Adrenal gland (tissue), 9 donors: ENCODE measurements at regions not wholly inside any gene's neighbourhood (a gene's known extent, or its start where the extent isn't known, plus 50 kb on each side); places are given as distances from the start of the nearest gene placed in this dataset.
"Not testable (repeated sequence)": the region's sequence is repeated elsewhere in the genome, so short reads cannot be mapped to it uniquely, and the experiment has no call there.

Experiments used
- DNase-seq, 7 donors: peaks; one replicate each; pipeline ENCODE4 v3.0.0-alpha.2; 2019 to 2020
- H3K27ac ChIP-seq, 5 donors: fragments of 200-600 bp; sonication (generic) in 4 of 5; 1 replicate in 3 of 5; 2 replicates in 2 of 5; pipeline versions ENCODE4 v1.5.1 to v1.8.0; 2016 to 2020; ENCODE audit warnings: mild to moderate bottlenecking in 1 of 5
- H3K27me3 ChIP-seq: fragments of 200-600 bp; 2 replicates; pipeline ENCODE4 v1.8.0; 2021
- H3K36me3 ChIP-seq, 2 donors: fragments of 200-600 bp; replicated peaks in 1 of 2; 1 replicate in 1 of 2; 2 replicates in 1 of 2; pipeline versions ENCODE4 v1.5.1 to v1.8.0; 2018 to 2022
- H3K4me1 ChIP-seq, 2 donors: fragments of 200-600 bp; replicated peaks in 1 of 2; 1 replicate in 1 of 2; 2 replicates in 1 of 2; pipeline versions ENCODE4 v1.5.1 to v1.8.0; 2018 to 2021
- H3K4me3 ChIP-seq, 4 donors: fragments of 200-600 bp; sonication (generic) in 3 of 4; one replicate each; pipeline ENCODE4 v1.5.1; 2016 to 2018
- H3K9me3 ChIP-seq, 3 donors: fragments of 200-600 bp; sonication (generic) in 1 of 3; replicated peaks in 1 of 3; 1 replicate in 2 of 3; 2 replicates in 1 of 3; pipeline versions ENCODE4 v1.5.1 to v1.8.0; 2016 to 2021
- CTCF ChIP-seq, 6 experiments: fragments of 450-650 bp in 4 of 6; fragments of 200-600 bp in 2 of 6; sonication (generic) in 1 of 6; IDR thresholded peaks; 1 replicate in 5 of 6; 2 replicates in 1 of 6; pipeline versions ENCODE4 v1.5.1 to v1.8.0; 2016 to 2021; ENCODE audit warnings: antibody characterized with exemption in 6 of 6, mild to moderate bottlenecking in 2 of 6, moderate library complexity in 1 of 6
- POLR2A ChIP-seq, 2 donors: fragments of 450-650 bp; IDR thresholded peaks; one replicate each; pipeline ENCODE4 v1.6.1; 2017; ENCODE audit warnings: antibody characterized with exemption in 2 of 2, mild to moderate bottlenecking in 2 of 2, moderate library complexity in 1 of 2
- WGBS, 4 donors: extraction: QIAGEN DNeasy Blood & Tissue Kit in 2 of 4; methylation state at CpG; one replicate each; pipeline versions ENCODE4 v1.1.5 to v1.1.7; 2013 to 2017; 5-methylcytosine and 5-hydroxymethylcytosine counted together
- intact Hi-C, 2 donors: fragments of 100-400 bp; cut with DNase I; formaldehyde crosslinking; loops; one replicate each; pipeline versions ENCODE4 v1.14.1 to v1.15.0; 2022 to 2023
- donor health status: healthy with polysubstance abuse.
- donor health status: Bipolar disorder and iron deficiency.
- donor health status: DM: yes; HTN: yes; CAD: no.
- donor health status: DM: no; HTN: no; CAD: no.
- donor health status: DM: no; HTN: no; CAD: no.

- 81 to 84% (median 83%) methylated on average over 6 of the region's 6 CpGs for WGBS, 4 donors
- no peak overlapping the region for H3K27ac ChIP-seq
- TF ChIP-seq CTCF (IDR thresholded peaks at IDR 0.05) (no peak), POLR2A (IDR thresholded peaks at IDR 0.05) (no peak)
- H3K4me1 ChIP-seq, result no peaks in the 10 kb centered on the region
- H3K36me3 ChIP-seq, result no peaks in the 10 kb centered on the region
- DNase-seq, result no peak
- H3K9me3 ChIP-seq, result no peaks in the 10 kb centered on the region
- intact Hi-C loops, result no loop called here
- H3K27me3 ChIP-seq, result no peaks in the 10 kb centered on the region
- H3K4me3 ChIP-seq, result no peak overlapping the region
These were observed 312.3 kb upstream of the DKK2 start for GRCh38 chr4:107348188-107349050.

GRCh38 chr4:107333518-107333917, 297.4 kb upstream of the DKK2 start:
- peaks cover 11% of the 10 kb centered on the region for H3K27me3 ChIP-seq
- H3K9me3 ChIP-seq, result no peaks in the 10 kb centered on the region
- no peak overlapping the region for H3K4me3 ChIP-seq
- H3K27ac ChIP-seq, result no peak overlapping the region
- H3K4me1 ChIP-seq, result no peaks in the 10 kb centered on the region
- intact Hi-C loops, result no loop called here
- H3K36me3 ChIP-seq, result no peaks in the 10 kb centered on the region
- TF ChIP-seq POLR2A (IDR thresholded peaks at IDR 0.05) (no peak), CTCF (IDR thresholded peaks at IDR 0.05) (no peak)
- WGBS, 4 donors, result 81 to 90% (median 84%) methylated on average over 1 of the region's 1 CpG
- DNase-seq, result no peak

- H3K27ac ChIP-seq, intact Hi-C loops, H3K27me3 ChIP-seq, DNase-seq, H3K4me3 ChIP-seq, H3K9me3 ChIP-seq, H3K4me1 ChIP-seq, H3K36me3 ChIP-seq: not testable (repeated sequence)
- 43 to 61% (median 51%) methylated on average over 1 of the region's 1 CpG for WGBS, 4 donors
These were observed 296.5 kb upstream of the DKK2 start for GRCh38 chr4:107332656-107333055.

GRCh38 chr4:107330916-107331315, 294.8 kb upstream of the DKK2 start:
- Histone ChIP-seq H3K27ac (no peak overlapping the region), H3K36me3 (no peaks in the 10 kb centered on the region), H3K4me3 (no peak overlapping the region), H3K9me3 (no peaks in the 10 kb centered on the region), H3K4me1 (no peaks in the 10 kb centered on the region), H3K27me3 (no peaks in the 10 kb centered on the region)
- no peak for TF ChIP-seq POLR2A (IDR thresholded peaks at IDR 0.05)
- no peak for TF ChIP-seq CTCF (IDR thresholded peaks at IDR 0.05)
- intact Hi-C loops, result no loop called here
- no peak for DNase-seq

GRCh38 chr4:107319386-107319785, 283.3 kb upstream of the DKK2 start:
- no peak for DNase-seq
- WGBS, 4 donors, result 83 to 93% (median 90%) methylated on average over 1 of the region's 1 CpG
- Histone ChIP-seq H3K9me3 (no peaks in the 10 kb centered on the region), H3K36me3 (no peaks in the 10 kb centered on the region), H3K4me3 (no peak overlapping the region), H3K4me1 (no peaks in the 10 kb centered on the region), H3K27me3 (no peaks in the 10 kb centered on the region), H3K27ac (no peak overlapping the region)
- intact Hi-C loops, result no loop called here
- TF ChIP-seq CTCF (IDR thresholded peaks at IDR 0.05) (no peak), POLR2A (IDR thresholded peaks at IDR 0.05) (no peak)
